HUDEP-2 (cell line): ENCODE measurements at regions not wholly inside any gene's neighbourhood (a gene's known extent, or its start where the extent isn't known, plus 50 kb on each side); places are given as distances from the start of the nearest gene placed in this dataset.
"Not testable (repeated sequence)": the region's sequence is repeated elsewhere in the genome, so short reads cannot be mapped to it uniquely, and the experiment has no call there.

ENCODE experiments used
- DNase-seq, 76 experiments: peaks; one replicate each; lab custom pipeline; 2025; ENCODE audit not compliant: unreplicated experiment in 76 of 76; lab: John Stamatoyannopoulos, UW

DNA sequence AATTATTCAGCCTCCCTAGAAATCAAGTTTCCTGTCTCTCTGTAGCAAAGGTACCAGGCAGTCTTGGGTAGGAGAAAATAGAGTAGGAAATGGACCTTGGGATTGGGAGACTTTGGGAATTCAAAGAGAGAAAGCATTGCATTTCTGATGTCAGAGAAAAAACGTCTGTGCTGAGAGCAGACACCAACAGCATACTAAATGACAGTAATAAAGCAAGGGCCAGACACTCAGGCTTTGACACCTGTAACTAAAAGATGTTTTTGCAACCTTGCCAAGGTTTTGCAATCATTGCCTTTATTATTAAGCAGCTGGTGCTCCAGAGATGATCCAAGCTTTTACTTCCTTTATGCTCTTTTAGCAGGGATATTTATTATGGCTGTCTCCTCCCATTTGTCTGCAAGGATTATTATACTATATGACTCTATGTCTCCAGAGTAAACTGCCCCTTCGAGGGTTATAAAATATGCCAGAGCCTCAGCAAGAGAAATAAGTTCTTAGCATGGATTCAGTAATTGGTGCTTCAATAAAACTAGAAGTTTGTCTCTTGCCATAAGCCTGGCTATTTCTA is 85.2 kb upstream of the GRAMD1B start:
- no peak for DNase-seq

DNA sequence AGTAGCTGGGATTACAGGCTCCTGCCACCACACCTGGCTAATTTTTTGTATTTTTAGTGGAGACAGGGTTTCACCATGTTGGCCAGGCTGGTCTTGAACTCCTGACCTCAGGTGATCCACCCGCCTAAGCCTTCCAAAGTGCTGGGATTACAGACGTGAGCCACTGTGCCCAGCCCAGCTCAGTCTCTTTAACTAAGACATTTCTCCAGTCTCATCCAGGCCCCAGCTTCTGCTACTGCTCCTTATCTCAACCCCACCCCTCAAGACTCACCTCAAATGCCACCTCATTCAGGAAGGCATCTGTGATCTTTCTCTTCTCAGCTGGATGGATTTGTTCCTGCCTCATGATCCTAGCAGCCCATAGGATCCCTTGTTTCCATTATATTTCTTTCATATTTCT is 85.9 kb upstream of the GRAMD1B start:
- DNase-seq: not testable (repeated sequence)

DNA sequence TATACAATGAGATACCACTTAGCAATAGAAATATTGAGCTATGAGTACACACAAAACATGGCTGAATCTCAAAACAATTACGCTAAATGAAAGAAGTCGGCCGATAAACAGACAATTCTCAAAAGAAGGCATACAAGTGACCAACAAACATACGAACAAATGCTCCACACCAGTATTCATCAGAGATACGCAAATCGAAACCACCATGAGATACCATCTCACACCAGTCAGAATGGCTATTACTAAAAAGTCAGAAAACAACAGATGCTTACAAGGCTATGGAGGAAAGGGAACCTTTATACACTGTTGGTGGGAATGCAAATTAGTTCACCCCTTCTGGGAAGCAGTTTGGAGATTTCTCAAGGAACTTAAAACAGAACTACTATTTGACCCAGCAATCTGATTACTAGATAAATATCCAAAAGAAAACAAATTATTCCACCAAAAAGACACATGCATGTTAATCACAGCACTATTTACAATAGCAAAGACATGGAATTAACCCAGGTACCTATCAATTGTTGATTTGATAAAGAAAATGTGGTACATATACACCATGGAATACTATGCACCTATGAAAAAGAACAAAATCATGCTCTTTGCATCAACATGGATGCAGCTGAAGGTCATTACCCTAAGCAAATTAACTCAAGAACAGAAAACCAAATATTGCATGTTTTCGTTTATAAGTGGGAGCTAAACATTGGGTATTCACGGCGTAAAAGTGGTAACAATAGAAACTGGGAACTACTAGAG is 90.9 kb upstream of the GRAMD1B start:
- no peak for DNase-seq

DNA sequence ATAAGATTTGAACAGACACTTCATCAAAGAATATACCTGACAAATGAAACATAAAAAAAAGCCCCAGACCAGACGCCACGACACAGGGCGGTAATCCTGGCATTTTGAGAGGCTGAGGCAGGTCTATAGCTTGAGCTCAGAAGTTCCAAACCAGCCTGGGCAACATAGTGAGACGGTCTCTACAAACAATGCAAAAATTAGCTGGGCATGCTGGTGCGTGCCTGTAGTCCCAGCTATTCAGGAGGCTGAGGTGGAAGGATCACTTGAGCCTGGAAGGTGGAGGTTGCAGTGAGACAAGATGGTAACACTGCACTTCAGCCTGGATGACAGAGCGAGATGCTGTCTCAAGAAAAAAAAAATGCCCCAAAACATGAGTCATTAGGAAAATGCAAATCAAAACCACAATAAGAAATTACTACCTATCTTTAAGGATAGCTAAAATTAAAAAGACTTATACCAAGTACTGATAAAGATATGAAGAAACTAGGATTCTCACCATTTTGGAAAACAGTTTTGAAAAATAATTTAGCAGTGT is 91.7 kb upstream of the GRAMD1B start:
- DNase-seq: no peak

DNA sequence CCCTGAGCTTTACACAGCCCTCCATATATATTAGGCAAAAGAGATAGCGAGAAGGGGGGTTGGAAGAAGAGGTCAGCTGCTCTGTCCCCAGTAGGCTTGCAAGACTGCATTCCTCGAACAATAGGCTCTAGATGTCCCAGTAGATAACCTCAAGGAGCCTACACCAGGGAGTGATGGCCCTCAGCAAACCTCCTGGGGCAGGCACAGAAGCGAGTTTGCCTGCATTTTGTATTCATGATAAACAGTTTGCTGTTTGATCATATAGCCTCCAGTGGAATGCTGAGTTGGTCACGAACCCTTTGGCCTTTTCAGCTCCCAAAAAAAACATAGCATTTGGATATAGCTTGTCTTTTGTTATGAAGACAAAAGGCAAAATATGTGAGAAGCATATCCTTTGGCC is 95.1 kb upstream of the GRAMD1B start:
- DNase-seq: no peak

DNA sequence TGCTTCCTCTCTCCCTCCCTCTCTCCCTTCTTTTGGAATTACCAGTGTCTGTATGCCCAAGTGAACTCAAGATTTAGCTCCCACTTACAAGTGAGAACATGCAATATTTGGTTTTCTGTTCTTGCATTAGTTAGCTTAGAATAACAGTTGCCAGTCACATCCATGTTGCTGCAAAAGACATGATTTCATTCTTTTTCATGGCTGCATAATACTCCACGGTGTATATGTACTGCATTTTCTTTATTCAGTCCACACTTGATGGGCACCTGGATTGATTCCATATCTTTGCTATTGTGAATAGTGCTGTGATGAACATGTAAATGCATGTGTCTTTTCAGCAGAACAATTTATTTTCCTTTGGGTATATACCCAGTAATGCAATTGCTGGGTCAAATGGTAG is 97.5 kb upstream of the GRAMD1B start:
- DNase-seq: not testable (repeated sequence)

DNA sequence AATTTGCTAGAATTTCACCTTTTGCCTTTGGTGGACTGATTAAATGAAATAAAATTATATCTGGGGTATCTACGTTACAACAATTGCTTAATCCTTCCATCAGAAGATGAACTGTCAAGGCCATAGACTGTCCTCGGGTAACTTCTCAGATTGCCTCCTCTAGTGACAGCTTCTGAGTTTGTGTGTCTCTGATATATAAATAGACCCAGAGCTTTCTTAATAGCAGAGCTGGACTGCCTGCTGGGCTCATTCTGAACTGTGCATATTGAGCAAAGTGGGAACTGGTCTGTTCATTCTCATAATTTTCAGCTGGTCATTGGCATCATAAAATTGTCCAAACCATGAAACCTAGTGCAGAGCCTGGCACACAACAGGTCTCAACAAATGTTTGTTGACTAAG is 99.1 kb upstream of the GRAMD1B start:
- no peak for DNase-seq

DNA sequence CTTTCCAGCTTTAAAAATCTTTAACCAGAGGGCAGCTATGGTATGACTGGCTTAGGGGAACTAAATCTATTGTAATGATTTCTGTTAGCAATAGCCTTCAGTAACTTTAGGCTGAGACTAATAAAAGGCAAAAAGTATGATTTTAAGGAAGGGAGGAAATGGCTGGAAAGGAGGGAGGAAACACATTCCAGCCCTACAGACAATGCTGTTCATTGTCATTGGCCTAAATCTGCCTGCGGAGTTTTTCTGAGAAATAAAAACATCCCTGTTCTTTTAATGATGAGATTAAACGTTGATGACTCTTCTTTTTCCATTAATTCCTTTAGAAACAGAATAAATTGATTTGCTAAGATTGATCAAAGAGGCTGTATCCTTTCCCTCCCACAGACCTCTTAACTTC is 99.6 kb upstream of the GRAMD1B start:
- DNase-seq: no peak

DNA sequence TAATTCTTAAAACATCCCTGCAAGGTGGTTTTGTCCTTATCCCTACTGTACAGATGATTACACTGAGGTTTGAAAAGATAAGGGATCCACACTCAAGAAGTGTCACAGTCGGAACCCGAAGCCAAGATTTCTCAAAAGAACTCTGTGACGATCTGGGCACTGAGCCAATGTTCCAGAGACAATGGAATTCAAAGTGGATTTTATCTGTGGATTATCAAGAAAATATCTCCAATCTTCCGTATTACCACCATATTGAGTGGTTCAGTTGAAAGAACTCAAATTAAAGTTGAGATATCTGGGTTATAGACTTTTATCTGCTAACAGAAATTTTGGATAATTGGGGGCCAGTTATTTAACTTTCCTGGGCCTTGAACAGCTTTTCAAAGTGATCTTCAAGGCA is 100.0 kb upstream of the GRAMD1B start:
- no peak for DNase-seq

DNA sequence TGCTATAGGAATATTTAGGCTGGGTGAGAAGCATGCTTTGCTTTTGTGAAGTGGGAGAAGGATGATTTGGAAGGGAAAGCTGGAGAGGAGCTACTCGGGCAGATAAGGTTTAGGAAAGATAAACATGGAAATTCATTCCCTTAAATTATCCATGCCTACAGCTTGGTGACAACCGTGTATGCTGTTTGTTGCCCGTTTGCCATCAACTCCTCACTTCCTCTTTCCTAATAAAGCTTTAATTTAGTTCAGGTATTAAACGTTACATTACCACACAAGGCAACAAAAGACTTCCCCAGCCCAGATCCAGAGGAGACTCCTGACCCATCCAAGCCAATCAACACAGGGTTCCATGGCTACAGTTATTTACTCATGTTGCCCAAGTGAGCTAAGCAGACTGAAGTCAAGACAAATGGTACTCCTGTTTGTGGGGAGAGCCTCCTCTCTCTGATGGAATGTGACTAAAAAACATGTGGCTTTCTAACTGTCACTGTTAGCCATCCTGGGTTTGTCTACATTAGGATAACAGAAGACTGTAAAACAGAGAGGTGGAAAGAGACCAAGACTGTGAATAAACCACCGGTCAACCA is 101.7 kb upstream of the GRAMD1B start:
- DNase-seq: no peak

DNA sequence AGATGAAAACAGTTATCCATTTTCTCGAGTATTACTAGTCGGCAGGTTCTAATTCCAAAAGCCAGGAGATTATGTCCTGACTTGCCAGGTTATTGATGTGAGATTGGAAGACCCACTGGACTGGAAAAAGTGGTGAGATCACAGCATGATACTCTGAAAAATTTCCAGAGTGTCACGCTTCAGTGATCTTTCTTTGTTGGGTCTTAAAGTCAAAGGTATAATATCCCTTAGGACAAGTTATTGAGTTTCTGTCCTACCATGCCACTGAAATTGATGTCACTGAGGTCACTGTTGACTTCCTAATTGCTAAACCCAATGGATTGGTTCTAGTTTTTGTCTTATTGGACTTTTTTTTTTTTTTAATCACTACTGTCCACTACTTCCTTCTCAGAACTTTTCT is 104.5 kb upstream of the GRAMD1B start:
- no peak for DNase-seq

DNA sequence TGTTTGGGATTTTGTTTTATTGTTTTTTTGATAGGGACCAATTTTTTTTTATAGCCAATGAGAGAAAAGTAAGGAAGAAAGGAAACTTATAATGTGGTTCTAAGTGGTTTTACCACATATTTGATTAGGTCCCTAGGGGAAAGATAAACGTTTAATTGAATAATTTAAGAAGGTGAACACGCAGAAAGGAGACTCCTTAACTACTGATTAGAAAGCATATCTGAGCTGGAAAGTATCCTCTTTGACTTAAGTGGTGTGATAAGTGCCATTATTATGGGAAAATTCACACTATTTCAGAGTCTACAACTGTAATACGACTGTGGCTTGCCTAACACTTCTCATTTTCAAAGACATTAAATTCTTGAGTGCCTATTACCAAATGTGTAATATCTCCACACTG is 106.5 kb upstream of the GRAMD1B start:
- no peak for DNase-seq

DNA sequence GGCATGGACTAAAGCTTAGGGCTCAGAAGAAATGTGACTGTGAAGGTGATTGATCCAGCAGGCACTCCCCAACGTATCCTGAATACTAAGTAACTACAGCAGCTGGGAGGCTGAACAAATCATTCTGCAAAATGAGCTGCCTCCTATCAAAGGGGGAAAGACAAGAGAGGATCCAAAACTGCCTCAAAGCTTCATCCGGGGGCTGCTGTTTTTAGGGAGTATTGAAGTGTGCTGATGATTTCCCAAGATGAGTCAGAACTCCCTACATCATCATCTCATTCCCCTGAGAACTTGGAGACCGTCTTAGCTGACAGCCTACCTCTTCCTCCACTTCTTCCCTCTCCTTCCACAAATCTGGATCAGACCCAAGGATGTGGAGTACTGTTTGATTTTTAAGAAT is 108.4 kb upstream of the GRAMD1B start:
- no peak for DNase-seq

DNA sequence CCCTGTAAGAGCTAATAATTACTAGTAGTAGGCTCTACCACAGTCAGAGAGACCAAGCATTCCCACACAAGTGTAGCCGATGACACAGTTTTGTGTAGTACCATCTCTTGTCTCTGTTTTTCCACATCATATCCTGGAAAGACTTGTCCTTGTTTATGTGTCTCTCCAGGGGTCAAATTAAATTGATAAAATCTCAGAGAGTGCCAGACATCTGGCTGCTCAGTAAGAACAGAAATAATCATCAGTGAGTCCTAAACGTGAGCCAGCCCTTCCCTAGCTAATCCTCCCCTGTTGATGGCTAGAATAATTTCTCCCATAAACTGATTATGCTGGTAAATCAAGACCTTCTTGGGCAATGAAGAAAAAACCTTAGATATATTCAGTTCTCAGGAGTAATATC is 111.4 kb upstream of the GRAMD1B start:
- no peak for DNase-seq

DNA sequence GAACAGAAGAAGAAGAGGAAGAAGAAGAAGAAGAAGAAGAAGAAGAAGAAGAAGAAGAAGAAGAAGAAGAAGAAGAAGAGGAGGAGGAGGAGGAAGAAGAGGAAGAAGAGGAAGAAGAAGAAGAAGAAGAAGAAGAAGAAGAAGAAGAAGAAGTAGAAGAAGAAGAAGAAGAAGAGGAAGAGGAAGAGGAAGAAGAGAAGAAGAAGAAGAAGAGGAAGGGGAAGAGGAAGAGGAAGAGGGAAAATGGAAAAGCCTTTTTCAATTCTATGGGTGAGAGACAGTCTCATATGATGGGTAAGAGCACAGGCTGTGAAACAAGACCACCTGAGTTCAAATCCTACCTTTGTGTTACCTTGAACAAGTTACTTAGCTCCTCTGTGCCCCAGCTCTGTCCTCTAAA is 111.9 kb upstream of the GRAMD1B start:
- not testable (repeated sequence) for DNase-seq

DNA sequence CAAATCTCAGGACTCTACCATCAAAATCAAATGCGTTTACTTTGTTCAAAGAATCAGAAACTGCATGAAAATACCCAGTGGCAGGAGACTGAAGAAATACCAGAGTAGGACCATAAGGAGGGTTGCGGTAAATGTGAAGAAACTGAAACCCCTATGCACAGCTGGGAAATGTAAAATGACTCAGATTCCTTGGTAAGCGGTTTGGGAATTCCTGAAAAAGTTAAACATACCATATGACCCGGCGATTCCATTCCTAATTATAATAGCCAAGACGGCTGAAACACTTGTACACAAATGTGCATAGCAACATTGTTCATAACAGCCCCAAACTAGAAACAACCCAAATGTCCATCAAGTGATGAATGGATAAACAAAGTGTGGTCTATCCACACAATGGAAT is 114.1 kb upstream of the GRAMD1B start:
- no peak for DNase-seq

DNA sequence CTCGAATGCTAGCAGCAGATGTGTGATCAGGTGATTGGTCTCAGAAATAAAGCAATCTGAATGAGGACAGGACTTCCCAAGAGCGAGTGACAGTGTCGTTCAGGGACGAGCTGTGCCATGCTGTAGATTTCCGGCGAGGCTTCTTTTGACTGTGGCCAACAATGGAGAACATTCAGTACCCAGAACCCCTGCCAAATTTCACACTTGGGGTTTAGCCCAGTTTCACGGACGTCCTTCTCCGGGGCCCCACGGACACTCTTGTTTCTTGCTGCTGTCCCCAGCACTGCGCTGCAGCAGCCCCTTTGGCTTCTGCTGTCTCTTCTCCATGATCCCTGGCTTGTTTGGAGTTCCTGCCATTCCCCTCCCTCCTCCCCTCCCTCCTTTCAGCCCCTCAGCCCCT is 115.1 kb upstream of the GRAMD1B start:
- no peak for DNase-seq

DNA sequence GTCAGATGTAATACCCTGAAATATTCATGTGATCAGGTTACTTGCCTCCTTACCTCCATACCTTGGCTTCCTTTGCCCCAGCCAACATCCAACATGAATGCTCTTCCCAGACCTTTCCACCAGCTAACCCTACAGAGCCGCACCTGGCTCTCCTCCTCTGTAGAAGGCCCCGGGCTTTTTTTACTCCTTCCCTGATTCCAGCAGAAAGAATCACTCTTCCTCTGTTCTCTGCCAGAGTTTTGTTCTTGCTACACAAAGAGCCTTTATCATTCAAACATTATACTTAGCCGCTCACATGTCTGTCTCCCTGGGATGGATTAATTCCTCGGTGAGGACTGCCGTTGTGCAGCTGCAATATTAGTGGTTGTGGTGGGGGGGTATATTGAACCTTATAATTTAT is 116.8 kb upstream of the GRAMD1B start:
- DNase-seq: no peak

DNA sequence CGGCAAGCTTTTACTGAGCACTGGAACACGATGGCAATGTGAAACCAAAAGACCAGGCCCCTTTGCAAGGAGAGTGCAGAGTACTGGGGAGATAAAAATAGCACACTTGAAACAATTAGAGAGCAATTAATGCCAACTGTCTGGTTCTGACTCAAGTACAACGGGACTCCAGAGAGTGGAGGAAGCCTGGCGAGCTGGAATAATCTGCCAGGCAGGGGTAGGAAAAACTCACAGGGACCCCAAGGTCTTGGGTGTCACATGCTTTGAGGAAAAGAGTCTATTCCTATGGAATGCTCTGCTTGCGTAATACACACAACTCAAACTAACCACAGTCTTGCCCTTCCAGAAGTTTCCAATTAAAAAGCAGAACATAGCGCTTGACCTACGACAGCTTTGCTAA is 113.0 kb upstream of the CLMP start:
- no peak for DNase-seq

DNA sequence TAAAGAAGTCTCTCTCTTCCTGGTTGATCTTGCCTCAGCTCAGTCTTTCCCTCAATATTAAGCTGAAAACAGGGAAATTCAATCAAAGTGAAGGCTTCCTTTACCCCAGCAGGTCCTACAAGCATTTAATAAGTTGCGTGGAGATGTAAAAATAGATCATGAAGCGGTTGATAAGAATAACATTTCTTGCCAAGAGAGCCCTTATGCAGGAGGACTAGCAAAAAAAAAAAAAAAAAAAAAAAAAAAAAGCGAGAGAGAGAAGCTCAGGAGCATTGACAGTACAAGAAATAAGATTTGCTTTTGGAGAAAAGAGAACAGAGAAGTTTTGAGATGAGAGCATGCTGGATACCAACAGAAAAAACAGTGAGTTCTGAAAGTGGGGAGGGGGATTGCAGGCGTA is 112.2 kb upstream of the CLMP start:
- no peak for DNase-seq

DNA sequence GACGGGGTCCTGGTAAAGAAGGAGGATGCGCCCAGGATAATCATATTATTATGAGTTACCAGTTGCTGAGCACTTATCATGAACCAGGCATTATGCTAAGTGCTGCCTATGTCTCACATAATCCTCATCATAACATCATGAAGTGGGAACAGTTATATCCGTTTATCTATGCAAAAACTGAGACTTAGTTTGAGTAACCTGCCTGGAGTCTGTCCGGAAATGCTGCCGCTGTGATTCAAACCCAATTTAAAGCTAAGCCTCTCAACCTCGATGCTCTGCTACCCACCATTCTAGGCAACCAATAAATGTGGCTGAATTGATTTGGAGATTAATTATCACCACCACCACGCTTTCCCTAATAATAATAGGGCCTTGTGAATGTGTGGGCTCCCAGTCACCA is 111.5 kb upstream of the CLMP start:
- DNase-seq: no peak
